GM19328 (cell line): ENCODE measurements at regions not wholly inside any gene's neighbourhood (a gene's known extent, or its start where the extent isn't known, plus 50 kb on each side); places are given as distances from the start of the nearest gene placed in this dataset.
"Not testable (repeated sequence)": the region's sequence is repeated elsewhere in the genome, so short reads cannot be mapped to it uniquely, and the experiment has no call there.

ENCODE experiments used
- ATAC-seq: cut with Tn5 transposase; IDR thresholded peaks from one replicate; pipeline ENCODE4 v1.9.1; 2021; ENCODE audit warnings: mild to moderate bottlenecking, moderate library complexity; ENCODE audit not compliant: unreplicated experiment

- ATAC-seq: no peak
Observed at GRCh38 chr15:31217067-31217466, 109.6 kb upstream of the KLF13 start.

GRCh38 chr15:31217566-31218270 lies 108.9 kb upstream of the KLF13 start:
- no peak for ATAC-seq

GRCh38 chr15:31219221-31219620 lies 107.4 kb upstream of the KLF13 start:
- ATAC-seq: no peak

GRCh38 chr15:31221936-31222515 lies 104.6 kb upstream of the KLF13 start:
- ATAC-seq: no peak

- no peak for ATAC-seq
Observed at GRCh38 chr15:31222773-31223341, 103.8 kb upstream of the KLF13 start.

- ATAC-seq: no peak
Observed at GRCh38 chr15:31223478-31224350, 102.9 kb upstream of the KLF13 start.

GRCh38 chr15:31224661-31225060 lies 102.0 kb upstream of the KLF13 start:
- not testable (repeated sequence) for ATAC-seq

GRCh38 chr15:31225356-31225955 lies 101.2 kb upstream of the KLF13 start:
- no peak for ATAC-seq

GRCh38 chr15:31226021-31226420 lies 100.6 kb upstream of the KLF13 start:
- no peak for ATAC-seq

- ATAC-seq: no peak
Observed at GRCh38 chr15:31227235-31227634, 99.4 kb upstream of the KLF13 start.

- ATAC-seq: no peak
Observed at GRCh38 chr15:31228011-31228484, 98.6 kb upstream of the KLF13 start.

- ATAC-seq: no peak
Observed at GRCh38 chr15:31228980-31229826, 97.4 kb upstream of the KLF13 start.

GRCh38 chr15:31230630-31231485 lies 95.8 kb upstream of the KLF13 start:
- peak; percentile 80 for ATAC-seq

- no peak for ATAC-seq
Observed at GRCh38 chr15:31234815-31235214, 91.8 kb upstream of the KLF13 start.

GRCh38 chr15:31235311-31236183 lies 91.1 kb upstream of the KLF13 start:
- ATAC-seq: no peak

GRCh38 chr15:31236184-31237042 lies 90.2 kb upstream of the KLF13 start:
- no peak for ATAC-seq

- no peak for ATAC-seq
Observed at GRCh38 chr15:31237043-31237324, 89.7 kb upstream of the KLF13 start.
